ENCODE measurements at regions not wholly inside any gene's neighbourhood (a gene's known extent, or its start where the extent isn't known, plus 50 kb on each side); places are given as distances from the start of the nearest gene placed in this dataset.

DNA sequence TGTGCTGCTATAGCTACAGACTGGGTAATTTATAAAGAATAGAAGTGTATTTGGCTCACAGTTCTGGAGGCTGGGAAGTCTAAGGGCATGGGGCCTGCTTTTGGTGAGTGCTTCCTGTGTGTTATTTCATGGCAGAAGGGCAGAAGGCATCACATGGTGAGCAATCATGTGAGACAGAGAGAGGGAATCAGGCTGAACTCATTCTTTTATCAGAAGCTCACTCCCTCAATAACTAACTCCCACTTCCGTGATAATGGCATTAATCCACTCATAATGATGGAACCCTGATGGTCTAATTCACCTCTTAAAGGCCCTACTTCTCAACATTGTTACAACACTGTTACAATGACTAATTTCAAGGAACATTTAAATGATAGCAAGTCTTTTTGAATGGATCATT is 129.4 kb downstream of the FAT4 start:
- DNase-seq, result no peak

DNA sequence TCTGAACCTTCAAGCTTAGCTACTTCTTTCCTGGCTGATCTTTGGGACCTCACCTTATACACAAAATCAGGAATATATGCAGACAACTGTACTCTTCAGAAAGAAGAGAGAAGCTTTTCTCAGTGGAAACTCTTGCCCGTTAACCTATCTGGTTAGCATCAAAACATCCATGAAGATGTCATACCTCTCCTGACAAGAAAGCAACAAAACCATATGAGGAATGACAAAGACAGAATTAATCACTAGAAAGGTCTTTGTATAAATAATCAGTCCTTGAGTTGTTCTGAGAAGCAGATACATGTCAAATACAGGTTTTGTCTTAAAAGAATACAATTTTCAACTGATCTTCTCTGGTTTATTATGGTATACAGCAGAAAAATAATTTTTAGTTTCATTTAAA is 130.8 kb downstream of the FAT4 start:
- DNase-seq, result no peak

DNA sequence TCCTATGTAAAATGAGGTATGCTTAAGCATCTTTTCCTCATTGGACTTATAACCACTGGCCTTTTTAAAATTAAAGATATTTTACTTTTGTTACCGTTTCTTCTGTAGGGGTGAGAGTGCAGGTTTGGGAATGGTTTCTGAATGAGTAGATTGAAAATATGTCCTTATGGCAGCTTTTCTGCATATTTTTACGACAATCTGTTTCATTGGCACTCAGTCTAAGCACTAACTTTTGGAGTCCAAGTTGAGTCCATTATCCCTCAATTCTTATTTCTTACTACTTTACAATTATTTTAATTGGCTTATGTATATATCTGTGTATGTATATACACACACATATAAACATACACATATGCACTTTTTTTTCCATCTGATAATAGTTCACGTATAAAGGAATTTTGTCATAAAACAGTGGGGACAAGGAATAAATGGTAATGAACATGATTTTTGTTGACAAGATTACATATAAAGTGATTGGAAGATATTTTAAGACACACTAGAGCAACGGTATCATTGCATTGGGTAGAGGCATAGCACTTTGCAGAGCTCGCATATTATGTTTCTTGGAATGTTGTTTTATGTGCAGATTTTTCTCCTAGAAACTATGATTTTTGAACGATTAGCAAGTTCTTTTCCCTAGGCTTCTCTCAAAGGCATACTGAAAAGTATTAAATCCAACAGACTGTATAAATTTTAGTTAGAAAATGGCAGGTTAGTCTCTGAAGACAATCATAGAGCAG is 133.0 kb downstream of the FAT4 start:
- no peak for DNase-seq

DNA sequence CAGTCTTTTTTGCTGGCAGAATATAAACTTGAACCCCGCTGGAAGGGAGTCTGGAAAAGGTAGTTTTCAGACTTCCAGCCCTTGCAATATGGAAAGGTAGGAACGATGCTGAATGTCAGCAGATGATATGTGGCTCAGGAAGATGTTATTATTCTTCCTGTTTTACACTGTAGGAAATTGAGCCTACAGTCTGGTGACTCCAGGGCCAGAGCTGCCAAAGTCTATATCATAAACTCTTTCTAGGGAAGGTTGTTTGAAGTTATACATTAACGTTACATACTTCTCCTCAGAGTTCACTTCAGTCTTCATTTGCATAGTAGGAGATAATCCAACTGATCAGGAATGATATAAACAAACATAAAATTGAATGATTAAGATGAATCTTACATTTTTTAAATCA is 141.3 kb downstream of the FAT4 start:
- no peak for DNase-seq

DNA sequence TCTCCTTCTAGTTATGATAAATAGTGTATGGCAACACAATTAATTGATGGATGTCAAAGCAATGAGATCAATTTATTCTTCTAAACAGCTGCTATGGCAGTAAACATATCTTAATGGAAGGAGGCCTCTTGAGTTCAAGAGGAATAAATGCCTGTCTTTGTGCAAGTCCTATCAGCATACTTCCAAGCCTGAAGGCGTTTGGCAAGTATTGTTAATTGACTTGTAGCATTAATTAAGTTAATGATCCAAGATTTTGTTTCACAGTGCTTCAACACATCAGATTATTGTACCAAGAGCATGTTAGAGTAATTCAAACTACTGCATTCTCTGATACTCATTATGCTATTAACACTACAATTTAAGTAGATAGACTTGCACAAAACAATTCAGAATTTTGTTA is 144.8 kb downstream of the FAT4 start:
- DNase-seq, result no peak

DNA sequence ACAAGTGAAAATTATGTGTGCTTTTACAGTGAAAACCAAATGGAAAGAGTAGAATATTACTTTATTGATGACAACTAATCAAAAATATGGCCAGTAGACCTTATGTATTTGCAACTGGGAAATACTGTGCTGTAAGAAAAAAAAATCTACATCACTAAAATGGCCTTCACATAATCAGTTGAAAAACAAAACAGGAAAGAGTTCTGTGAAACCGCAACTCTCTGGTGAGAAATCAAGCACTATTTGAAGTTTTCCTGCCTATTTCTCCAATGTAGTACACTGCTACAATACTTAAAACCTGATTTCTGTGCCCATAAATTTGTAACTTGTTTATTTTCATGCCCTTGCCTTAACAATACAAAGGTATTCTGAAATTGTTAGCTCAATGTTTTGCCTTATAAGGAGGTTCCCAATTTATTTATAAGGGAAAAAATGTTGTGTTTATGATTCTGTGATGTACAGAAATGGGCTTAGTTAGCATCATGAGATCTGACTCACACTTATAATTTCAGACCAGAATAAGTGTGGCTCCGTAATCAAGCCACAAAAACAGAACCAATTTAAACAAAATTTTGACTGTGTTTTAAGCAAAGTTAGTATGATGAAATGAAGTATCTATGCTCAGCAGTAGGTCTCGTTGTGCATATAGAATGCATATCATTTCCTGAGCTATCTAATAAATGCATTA is 147.1 kb downstream of the FAT4 start:
- no peak for DNase-seq

DNA sequence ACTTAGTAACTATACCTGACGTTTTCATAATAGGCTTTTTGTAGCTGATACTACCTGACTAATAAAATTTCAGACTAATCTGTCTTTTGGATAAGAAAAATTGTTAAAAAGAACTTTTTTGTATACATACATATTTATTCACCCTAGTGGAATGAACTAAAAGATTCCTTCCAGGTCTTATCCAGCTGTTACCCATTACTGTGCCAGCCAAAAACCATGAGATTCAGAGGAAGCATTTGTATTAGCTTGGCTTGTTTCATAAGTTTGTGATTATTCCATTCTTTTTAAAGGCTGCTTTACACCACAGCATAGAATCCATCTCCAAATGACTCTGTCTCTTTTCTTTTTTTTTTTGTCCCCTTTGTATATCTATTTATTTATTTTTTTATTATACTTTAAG is 149.4 kb downstream of the FAT4 start:
- no peak for DNase-seq

DNA sequence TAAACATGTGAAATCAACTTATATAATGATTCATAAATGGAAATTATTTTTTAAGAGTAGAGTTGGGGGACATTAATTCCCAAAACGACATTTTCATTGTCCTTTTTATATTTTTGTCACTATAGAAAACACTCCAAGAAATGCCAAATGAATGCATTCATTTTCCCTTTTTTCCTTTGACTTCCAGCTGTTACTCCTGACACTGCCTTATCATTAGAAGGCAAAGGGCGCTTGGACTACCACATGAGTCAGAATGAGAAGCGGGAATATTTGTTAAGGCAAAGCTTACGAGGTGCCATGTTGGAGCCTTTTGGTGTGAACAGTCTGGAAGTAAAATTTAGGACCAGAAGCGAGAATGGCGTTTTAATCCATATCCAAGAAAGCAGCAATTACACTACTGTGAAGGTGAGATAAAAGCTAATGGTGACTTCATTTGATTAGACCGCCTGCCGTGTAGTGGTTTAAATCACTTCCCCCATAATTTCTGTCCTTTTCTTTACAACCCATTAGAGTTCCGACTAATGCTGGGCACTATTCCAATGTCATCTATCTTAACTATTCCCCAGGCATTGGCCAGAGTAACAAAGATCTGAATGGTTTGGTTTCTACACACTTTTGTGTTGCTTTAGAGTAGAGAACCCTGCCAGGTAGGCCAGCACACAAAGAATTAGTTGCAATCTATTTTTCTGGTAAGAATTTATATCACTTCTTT is 166.7 kb downstream of the FAT4 start:
- no peak for DNase-seq

DNA sequence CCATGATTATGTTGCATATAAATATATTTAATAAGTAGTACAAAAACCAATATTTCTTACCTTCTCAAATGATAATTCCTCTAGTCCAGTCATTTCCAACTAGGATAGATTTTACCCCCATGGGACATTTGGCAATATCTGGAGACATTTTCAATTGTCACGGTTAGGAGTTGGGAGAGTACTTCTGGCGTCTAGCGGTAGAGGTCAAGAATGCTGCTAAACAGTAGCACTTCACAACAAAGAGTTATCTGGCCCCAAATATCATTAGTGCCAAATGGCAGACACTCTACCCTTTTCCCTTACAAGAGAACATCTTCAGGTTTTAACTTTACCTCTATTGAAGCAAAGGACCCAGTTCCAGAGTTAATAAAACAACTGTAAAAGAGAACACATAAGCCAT is 168.1 kb downstream of the FAT4 start:
- DNase-seq, result no peak

DNA sequence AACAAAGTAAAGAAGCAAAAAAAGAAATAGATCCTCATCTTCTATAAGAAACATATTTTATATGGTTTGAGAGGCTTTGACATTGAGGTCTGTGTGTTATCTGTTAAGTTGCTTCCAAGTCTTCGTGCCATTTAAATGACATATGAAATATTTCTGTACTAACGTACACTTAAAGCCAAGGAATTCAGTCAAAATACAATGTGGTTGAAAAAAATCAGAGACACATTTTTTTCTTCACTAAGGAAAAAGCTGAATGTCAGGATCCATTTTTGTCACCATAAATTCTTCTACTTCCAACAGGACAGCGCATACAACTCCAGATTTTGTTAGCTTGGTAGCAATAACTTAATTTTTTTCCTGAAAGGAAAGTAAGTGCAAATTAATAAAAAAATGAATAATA is 168.5 kb downstream of the FAT4 start:
- no peak for DNase-seq

DNA sequence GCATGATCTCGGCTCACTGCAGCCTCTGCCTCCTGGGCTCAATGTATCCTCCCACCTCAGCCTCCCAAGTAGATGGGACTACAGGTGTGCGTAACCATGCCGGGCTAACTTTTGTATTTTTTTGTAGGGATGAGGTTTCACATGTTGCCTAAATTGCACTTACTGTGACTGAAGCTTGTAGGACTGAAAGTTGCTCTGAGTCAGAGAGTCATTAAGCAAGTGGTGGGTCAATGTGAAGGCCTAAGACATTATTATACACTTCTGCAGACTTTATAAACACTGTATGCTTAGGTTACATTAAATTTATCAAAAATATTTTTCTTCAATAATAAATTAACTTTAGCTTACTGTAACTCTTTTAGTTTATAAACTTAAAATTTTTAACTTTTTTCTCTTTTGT is 170.2 kb downstream of the FAT4 start:
- no peak for DNase-seq

DNA sequence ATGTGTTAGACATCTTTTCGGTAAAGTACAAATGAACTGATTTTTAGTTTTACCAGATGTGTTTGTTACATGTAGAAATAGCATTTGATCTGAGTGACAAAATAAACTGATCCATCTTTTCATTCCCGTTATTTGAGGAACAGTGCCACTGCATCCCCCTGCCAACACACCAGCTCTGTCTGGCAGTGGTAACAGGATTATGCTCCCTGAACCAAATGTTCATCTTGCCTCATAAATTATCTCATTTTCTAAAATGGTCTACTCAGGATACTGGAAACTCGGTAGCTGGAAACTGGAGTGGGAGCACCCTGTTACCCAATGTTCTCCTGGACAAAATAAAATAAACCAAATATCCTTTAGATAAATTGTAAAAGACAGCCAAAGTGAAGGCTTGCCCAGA is 171.6 kb downstream of the FAT4 start:
- no peak for DNase-seq

DNA sequence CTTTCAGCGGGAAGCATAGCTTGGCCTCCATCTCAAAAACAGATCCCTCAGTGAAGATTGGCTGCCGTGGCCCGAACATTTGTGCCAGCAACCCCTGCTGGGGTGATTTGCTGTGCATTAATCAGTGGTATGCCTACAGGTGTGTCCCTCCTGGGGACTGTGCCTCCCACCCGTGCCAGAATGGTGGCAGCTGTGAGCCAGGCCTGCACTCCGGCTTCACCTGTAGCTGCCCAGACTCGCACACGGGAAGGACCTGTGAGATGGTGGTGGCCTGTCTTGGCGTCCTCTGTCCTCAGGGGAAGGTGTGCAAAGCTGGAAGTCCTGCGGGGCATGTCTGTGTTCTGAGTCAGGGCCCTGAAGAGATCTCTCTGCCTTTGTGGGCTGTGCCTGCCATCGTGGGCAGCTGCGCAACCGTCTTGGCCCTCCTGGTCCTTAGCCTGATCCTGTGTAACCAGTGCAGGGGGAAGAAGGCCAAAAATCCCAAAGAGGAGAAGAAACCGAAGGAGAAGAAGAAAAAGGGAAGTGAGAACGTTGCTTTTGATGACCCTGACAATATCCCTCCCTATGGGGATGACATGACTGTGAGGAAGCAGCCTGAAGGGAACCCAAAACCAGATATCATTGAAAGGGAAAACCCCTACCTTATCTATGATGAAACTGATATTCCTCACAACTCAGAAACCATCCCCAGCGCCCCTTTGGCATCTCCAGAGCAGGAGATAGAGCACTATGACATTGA is 175.4 kb downstream of the FAT4 start:
- no peak for DNase-seq

DNA sequence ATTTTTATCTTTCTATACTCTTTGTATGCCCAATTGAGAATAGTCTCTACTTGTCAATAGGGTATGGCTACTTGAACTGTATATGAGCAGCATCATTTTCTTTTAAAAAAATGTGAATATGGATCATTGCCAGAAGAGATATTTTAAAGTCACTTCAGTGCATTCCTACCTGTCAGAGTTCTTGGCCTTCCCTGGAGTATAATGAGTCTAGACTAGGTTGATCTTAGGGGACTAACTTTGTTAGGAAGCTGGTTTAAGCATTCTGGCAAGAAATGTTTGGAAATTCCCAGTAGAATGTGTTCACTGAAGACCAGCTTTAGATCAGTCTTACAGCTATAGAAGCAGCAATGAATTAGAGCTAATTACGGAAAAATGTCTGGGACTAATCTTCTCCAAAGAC is 178.2 kb downstream of the FAT4 start:
- DNase-seq, result no peak

DNA sequence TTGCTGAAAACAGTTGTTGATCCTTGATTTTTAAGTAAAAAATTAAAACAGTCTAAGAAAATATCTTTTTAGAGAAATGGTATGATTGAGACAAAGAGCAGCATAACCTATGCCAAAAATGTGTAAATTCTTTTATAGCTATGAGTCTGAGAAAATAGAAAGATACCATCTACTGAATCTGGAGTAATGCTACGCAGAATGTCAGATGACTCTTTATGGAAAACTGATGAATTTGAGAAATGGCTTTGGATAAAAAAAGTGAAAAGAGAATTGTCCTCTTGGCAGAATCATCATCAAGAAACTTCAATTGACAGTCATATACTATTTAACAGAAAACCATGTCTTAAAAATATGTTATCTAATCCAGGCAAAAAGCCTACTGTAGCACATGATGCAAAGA is 183.1 kb downstream of the FAT4 start:
- DNase-seq, result no peak

DNA sequence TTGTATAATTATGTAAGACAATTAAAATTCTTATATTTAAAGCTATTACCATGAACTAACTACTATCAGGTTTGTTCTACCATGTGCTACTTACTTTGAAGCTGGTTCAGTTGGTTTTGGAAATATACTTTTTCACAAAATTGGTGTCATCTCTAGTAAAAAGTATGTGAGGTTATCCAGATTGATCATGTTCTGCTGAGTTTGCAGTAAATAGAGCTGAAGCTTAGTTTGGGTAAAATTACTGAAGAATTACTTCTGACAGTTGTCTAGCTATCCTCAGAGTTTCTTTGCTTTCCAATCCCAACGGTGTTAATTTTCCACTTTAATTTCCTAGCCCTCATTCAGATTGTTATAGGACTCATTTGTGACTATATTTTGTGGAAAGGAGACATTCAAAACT is 184.2 kb downstream of the FAT4 start:
- DNase-seq, result no peak

DNA sequence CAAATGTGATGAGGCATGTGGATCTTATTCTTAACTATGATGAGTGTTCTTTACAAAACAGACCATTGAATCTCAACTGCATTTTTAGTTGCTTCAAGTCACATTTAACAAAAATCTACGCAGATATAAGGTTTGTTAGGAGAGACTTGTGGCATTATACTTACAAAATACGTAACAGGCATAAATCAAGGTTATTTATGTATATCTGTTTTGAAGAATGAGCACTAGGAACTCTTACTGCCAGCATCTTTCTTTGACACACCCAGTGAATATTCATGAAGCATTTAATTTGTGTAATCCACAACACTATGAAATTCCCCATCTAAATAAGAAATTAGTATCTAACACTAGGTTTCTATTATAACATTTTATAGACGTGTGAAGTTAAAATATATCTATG is 186.3 kb downstream of the FAT4 start:
- no peak for DNase-seq

DNA sequence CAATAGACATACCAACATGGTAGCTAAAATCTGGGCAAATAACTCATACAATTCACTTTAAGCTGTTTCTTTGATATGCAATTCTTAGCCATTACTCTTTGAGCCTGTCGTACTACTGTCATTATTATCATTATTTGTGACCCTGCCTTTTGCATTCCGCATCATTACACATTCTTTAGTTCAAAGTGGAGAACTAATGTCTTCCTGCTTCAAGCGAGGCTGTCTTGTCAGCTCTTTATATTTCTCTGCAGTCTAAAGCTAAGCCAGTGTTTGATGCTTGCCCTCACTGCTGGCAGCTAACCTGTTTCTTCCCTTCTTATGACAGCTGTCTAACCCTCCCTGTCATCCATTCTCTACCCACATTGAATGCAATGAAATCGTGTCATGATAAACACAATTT is 186.8 kb downstream of the FAT4 start:
- DNase-seq, result no peak

DNA sequence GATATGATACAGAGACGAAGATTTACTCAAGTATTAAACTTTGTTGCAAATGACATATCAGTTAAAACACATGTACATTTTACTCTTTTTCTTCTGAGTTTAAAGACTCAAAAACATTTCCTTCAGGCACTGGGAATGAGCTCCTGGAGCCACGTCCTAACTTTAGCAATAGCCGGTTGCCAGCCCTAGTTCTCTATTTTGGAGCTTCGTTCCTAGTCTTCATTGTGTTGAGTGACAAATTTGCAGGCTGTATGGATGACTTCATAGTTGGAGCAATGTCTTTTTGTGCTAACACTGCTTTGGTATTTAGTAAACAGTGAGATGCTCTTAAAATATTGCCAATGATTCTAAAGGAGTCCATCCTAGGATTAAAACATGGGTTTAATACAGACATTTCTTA is 190.9 kb downstream of the FAT4 start:
- DNase-seq, result no peak

DNA sequence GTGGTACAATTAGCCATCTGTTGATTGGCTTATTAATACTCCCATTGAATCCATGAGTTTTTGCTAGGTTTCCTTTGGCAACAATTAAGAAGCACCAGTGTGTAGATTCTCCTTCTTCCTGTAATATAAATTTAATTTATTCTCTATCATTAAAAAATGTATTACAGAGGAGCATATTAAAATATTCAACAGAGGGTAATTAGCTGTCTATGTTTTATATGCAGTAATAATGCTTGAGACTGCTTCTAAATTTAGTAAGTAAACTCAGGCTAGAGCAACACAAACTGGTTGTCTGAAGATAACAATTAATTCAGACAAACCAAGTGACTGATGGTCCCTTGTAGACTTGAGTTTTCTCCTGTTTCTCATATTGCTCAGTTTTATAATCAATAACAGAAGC is 192.4 kb downstream of the FAT4 start:
- DNase-seq, result no peak

DNA sequence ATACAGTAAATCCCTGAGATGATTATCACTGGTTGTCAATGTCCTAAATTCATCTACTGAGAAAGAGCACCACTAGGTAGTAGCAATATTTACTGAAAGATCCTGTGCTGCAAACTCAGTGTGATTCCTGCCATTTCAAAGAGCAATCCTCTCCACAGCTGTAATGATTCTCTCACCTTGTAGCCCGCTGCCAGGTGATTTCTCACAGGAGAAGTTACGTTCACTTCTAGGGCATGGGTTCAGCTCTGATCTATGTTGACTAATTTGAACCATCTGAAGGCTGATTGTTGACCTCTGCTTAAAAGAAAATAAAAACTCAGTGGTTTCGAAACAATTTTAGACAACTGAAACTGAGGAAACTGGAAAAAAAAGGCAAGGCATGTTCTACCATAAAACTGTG is 197.0 kb downstream of the FAT4 start:
- DNase-seq, result no peak

DNA sequence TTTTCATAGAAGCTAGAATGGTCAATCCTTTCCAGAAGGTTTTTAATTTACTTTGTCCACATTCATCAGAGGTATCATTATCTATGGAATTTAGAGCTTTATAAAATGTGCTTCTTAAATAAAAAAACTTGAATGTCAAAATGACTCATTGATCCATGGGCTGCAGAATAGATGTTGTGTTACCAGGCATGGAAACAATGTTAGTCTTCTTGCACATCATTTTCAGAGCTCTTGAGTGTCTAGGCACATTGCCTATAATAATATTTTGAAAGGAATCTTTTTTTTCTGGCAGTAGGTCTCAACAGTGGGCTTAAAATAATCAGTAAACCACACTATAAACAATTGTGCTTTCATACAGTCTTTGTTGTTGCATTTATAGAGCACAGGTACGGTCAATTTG is 200.3 kb downstream of the FAT4 start:
- no peak for DNase-seq

DNA sequence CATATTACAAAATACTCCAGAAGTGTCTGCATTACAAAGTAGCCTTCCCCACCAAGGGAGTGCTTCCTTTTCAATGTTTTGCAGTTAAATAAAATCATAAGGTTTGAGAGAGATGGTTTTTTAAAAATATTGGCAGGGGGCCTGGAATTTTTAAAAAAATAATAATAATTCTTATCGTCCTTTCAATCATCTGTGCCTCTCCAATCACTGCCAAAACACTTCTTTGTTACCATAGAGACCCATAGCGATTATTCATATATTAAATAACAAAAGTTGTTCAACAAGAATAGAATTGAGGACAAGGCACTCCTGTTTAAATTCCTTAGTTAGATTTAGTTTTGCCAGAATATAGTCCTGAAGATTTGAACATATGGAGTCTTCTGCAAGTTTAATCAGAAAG is 203.1 kb downstream of the FAT4 start:
- DNase-seq, result no peak

DNA sequence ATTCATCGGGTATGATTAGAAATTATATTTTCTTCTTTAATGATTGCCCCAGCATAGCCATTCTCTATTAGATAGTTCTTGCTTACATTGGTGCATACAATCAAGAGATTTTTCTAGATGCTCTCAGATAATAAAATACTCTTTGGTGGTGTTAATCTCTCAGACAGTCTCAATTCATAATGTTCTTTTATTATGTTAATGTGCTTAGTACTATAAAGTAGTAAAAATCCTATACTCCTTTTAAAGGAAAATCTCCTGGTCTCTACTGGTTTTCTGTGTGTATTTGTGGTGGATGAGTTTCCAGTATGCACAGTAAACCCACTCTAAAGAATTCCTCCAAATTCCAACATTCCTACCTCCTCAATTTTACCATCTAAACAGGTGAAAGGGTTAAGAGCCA is 203.5 kb downstream of the FAT4 start:
- no peak for DNase-seq

Measured in T-helper 1 cell (primary cell).